Middle frontal gyrus (tissue), 1 donor: ENCODE measurements at regions not wholly inside any gene's neighbourhood (a gene's known extent, or its start where the extent isn't known, plus 50 kb on each side); places are given as distances from the start of the nearest gene placed in this dataset.

Experiments used
- DNase-seq: peaks from one replicate; pipeline ENCODE4 v3.0.0-alpha.2; 2015; ENCODE audit warnings: low spot score; ENCODE audit errors: extremely low spot score

DNA sequence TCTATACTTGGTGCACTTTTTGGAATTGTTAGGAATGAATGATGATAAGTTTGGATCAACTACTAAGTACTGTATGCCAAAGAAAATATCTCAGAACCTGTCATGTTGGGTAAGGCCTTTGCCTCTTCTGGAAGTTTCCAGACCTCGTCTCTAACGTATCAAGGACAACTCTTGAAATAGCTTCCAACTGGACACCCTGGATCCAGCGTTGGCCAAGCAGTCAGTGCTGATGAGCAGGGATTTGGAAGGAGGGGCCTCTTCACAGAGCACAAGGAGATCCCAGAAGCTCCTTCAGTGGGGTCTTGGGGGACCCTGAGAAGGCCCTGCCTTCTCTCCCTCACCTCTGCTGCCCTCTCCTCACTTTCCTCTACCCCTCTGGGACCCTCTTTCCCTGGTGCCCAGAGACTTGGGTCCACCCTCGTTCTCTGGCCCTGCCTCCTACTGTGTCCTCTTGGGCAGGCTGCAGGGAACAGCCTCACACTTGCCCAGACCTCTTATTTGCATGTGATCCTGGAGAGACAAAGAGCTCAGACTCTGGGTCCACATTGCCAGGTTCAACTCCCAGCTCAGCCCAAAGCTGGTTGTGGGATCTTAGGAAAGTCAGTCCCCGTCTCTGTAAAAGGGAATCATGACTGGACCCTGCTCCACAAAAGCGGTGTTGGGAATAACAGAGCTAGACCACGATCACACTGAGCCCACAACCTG lies 145.8 kb downstream of the COL6A3 start:
- DNase-seq: no peak

DNA sequence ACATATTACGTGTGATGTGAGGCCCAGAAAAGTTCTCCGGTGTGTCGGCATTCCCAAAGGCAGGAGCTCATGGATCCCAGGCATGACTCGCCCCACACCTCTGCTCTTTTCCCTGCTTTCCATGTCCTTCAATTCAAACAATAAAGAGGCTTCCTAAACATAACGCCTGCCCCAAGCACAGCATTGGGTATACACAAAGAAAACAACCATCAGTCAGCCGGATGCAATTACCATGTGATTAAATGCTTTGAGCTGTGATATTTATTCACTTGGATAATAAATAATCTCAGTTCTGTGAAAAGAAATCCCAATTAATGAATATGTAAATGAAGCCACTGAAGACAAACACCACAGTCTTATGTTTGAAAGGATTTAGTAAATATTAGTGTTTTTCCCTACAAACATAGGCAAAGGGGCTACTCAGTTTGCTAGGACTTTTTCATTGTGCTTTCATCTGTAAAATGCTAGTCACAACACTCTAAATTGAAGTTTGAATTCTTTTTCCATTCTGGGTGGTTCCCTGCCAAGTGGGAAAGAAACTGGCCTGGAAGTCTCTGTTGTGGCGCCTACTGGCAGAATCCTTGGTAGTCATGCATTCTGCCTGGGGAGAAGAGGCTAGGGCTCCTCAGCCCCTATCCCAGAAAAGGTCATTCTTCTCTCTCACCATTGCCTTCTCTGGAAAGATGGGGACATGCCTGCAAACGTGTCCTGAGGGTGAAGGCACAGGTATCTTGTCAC lies 144.7 kb downstream of the COL6A3 start:
- DNase-seq: no peak

- no peak for DNase-seq
Observed at GRCh38 chr2:237270520-237270919, 143.4 kb downstream of the COL6A3 start.

DNA sequence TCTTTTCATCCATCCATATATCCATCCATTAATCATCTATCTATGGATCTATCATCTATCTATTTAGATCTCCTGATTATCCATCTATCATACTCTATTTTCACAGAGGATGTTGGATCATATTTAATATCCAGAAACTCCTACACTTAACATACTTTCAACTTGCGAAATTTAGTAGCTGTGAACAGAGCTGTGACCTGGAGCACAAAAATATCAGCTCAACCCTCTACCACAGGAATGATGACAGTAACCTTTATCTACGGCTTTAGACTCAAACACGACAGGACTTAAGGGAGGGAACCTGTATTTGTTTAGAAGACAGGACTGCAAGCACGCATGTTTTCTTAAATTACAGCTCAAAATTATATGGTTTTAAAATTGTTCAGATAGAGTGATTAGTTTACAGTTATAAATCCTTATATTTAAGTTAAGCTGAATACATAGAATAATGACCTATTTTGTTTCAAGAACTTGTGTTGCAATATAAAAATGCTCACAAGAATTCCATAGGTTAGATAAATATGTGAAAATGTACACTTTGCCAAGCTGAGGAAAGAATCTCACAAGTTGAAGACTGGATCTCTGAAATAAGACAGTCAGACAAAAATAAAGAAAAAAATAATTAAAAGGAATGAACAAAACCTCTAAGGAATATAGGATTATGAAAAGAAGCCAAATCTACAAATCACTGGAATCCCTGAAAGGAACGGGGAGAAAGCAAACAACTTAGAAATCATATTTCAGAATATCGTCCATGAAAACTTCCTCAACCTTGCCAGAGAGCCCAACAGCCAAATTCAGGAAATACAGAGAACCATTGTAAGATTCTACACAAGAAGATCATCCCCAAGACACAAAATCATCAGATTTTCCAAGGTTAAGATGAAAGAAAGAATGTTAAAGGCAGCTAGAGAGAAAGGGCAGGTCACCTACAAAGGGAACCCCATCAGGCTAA lies 142.0 kb downstream of the COL6A3 start:
- no peak for DNase-seq
